HEK293 (cell line): ENCODE measurements at regions not wholly inside any gene's neighbourhood (a gene's known extent, or its start where the extent isn't known, plus 50 kb on each side); places are given as distances from the start of the nearest gene placed in this dataset.

Source experiments
- CTCF ChIA-PET: fragments of 350-600 bp; formaldehyde crosslinking; extraction: SDS; loops from one replicate; lab custom pipeline; 2021; ENCODE audit warnings: antibody characterized with exemption; lab: Yijun Ruan, JAX
- POLR2A ChIA-PET: fragments of 300-600 bp; formaldehyde crosslinking; extraction: SDS; loops from one replicate; lab custom pipeline; 2020; ENCODE audit warnings: antibody characterized with exemption, inconsistent platforms; lab: Yijun Ruan, JAX
- H3K27ac ChIP-seq: fragments of 200-500 bp; sonication (Bioruptor generic); 2 replicates; pipeline ENCODE4 v1.5.1; 2014; ENCODE audit warnings: low read depth, low read length, control low read depth, inconsistent platforms; ENCODE audit errors: extremely low read depth
- H3K36me3 ChIP-seq, 2 experiments: fragments of 200-500 bp in 1 of 2; sonication (Bioruptor generic) in 1 of 2; 1 replicate in 1 of 2; 2 replicates in 1 of 2; pipeline ENCODE4 v1.5.1; 2014 to 2017; ENCODE audit warnings: inconsistent platforms in 2 of 2, low read length in 2 of 2; ENCODE audit not compliant: control insufficient read depth in 2 of 2, insufficient read depth in 1 of 2
- H3K4me1 ChIP-seq: fragments of 200-500 bp; sonication (Bioruptor generic); 2 replicates; pipeline ENCODE4 v1.5.1; 2014; ENCODE audit warnings: mild to moderate bottlenecking, low read length, inconsistent platforms; ENCODE audit not compliant: control insufficient read depth, insufficient read depth
- H3K4me3 ChIP-seq: 2 replicates; pipeline ENCODE4 v1.5.1; 2011; ENCODE audit warnings: low read depth, mild to moderate bottlenecking, control low read depth, low read length, moderate library complexity
- H3K9me3 ChIP-seq: fragments of 200-500 bp; sonication (Bioruptor generic); 2 replicates; pipeline ENCODE4 v1.5.1; 2014; ENCODE audit warnings: low read depth, low read length, inconsistent platforms; ENCODE audit not compliant: control insufficient read depth, insufficient read depth
- ZNF138 ChIP-seq: fragments of 450-650 bp; formaldehyde crosslinking; IDR thresholded peaks from 2 replicates; pipeline ENCODE4 v1.5.1; 2016; ENCODE audit warnings: missing biosample characterization, missing genetic modification characterization, borderline replicate concordance
- ZNF221 ChIP-seq: fragments of 450-650 bp; formaldehyde crosslinking; IDR thresholded peaks from 2 replicates; pipeline ENCODE4 v1.5.1; 2017; ENCODE audit warnings: missing biosample characterization, missing genetic modification characterization, borderline replicate concordance
- ZNF350 ChIP-seq: fragments of 450-650 bp; formaldehyde crosslinking; IDR thresholded peaks from 2 replicates; pipeline ENCODE4 v1.5.0; 2017; ENCODE audit warnings: missing biosample characterization, mild to moderate bottlenecking, missing genetic modification characterization
- ZNF391 ChIP-seq: fragments of 450-650 bp; formaldehyde crosslinking; IDR thresholded peaks from 2 replicates; pipeline ENCODE4 v1.5.1; 2016; ENCODE audit warnings: low read depth, missing biosample characterization, missing genetic modification characterization, borderline replicate concordance
- ZNF558 ChIP-seq: fragments of 450-650 bp; formaldehyde crosslinking; IDR thresholded peaks from 2 replicates; pipeline ENCODE4 v1.5.1; 2016; ENCODE audit warnings: missing biosample characterization, missing genetic modification characterization
- ZNF561 ChIP-seq: fragments of 450-650 bp; IDR thresholded peaks from 2 replicates; pipeline ENCODE4 v1.5.1; 2018; ENCODE audit warnings: missing biosample characterization, missing genetic modification characterization, borderline replicate concordance
- ZNF571 ChIP-seq: fragments of 450-650 bp; formaldehyde crosslinking; IDR thresholded peaks from 2 replicates; pipeline ENCODE4 v1.5.0; 2017; ENCODE audit warnings: missing biosample characterization, missing genetic modification characterization
- ZNF623 ChIP-seq: fragments of 450-650 bp; formaldehyde crosslinking; IDR thresholded peaks from 2 replicates; pipeline ENCODE4 v1.5.1; 2016; ENCODE audit warnings: missing biosample characterization, missing genetic modification characterization
- ZNF776 ChIP-seq: fragments of 450-650 bp; formaldehyde crosslinking; IDR thresholded peaks from 2 replicates; pipeline ENCODE4 v1.5.0; 2017; ENCODE audit warnings: missing biosample characterization, missing genetic modification characterization, borderline replicate concordance
- TF ChIP-seq, protein P1 (sequence below): fragments of 450-650 bp; formaldehyde crosslinking; IDR thresholded peaks from 2 replicates; pipeline ENCODE4 v1.5.1; 2016; ENCODE audit warnings: missing biosample characterization, missing genetic modification characterization
- TF ChIP-seq, protein P2 (sequence below): fragments of 450-650 bp; formaldehyde crosslinking; IDR thresholded peaks from 2 replicates; pipeline ENCODE4 v1.5.1; 2016; ENCODE audit warnings: missing biosample characterization, missing genetic modification characterization
- TF ChIP-seq, protein P3 (sequence below): fragments of 450-650 bp; formaldehyde crosslinking; optimal IDR thresholded peaks from 2 replicates; pipeline ENCODE3; 2016; ENCODE audit warnings: missing biosample characterization, mild to moderate bottlenecking, missing genetic modification characterization
- TF ChIP-seq, protein P4 (sequence below): fragments of 450-650 bp; formaldehyde crosslinking; IDR thresholded peaks from 2 replicates; pipeline ENCODE4 v1.5.1; 2017; ENCODE audit warnings: missing biosample characterization, missing genetic modification characterization
- TF ChIP-seq, protein P5 (sequence below): fragments of 450-650 bp; formaldehyde crosslinking; IDR thresholded peaks from 2 replicates; pipeline ENCODE4 v1.5.0; 2017; ENCODE audit warnings: missing biosample characterization, missing genetic modification characterization, borderline replicate concordance
- TF ChIP-seq, protein P6 (sequence below): fragments of 450-650 bp; formaldehyde crosslinking; IDR thresholded peaks from 2 replicates; pipeline ENCODE4 v1.5.1; 2016; ENCODE audit warnings: missing biosample characterization, missing genetic modification characterization, borderline replicate concordance

DNA sequence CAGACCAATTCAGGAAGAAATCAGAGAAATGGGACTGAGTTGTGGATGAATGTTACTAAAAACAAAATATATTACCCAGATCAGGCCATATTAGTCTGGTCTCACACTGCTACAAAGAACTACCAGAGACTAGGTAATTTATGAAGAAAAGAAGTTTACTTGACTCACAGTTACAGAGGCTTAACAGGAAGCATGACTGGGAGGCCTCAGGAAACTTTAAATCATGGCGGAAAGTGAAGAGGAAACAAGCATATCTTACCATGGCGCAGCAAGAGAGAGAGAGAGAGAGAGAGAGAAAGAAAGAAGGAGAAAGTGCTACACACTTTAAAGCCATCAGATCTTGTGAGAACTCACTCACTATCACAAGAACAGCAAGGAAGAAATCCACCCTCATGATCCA, 636.8 kb upstream of the GRM3 start:
- TF ChIP-seq, protein P1, sequence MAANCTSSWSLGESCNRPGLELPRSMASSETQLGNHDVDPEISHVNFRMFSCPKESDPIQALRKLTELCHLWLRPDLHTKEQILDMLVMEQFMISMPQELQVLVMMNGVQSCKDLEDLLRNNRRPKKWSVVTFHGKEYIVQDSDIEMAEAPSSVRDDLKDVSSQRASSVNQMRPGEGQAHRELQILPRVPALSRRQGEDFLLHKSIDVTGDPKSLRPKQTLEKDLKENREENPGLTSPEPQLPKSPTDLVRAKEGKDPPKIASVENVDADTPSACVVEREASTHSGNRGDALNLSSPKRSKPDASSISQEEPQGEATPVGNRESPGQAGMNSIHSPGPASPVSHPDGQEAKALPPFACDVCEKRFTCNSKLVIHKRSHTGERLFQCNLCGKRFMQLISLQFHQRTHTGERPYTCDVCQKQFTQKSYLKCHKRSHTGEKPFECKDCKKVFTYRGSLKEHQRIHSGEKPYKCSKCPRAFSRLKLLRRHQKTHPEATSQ (tag by site-specific recombination) = no peak
- TF ChIP-seq, protein P2, sequence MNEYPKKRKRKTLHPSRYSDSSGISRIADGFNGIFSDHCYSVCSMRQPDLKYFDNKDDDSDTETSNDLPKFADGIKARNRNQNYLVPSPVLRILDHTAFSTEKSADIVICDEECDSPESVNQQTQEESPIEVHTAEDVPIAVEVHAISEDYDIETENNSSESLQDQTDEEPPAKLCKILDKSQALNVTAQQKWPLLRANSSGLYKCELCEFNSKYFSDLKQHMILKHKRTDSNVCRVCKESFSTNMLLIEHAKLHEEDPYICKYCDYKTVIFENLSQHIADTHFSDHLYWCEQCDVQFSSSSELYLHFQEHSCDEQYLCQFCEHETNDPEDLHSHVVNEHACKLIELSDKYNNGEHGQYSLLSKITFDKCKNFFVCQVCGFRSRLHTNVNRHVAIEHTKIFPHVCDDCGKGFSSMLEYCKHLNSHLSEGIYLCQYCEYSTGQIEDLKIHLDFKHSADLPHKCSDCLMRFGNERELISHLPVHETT (tag by site-specific recombination) = no peak
- no peak for TF ChIP-seq ZNF138 (tag by site-specific recombination)
- no peak for TF ChIP-seq ZNF571
- TF ChIP-seq, protein P3, sequence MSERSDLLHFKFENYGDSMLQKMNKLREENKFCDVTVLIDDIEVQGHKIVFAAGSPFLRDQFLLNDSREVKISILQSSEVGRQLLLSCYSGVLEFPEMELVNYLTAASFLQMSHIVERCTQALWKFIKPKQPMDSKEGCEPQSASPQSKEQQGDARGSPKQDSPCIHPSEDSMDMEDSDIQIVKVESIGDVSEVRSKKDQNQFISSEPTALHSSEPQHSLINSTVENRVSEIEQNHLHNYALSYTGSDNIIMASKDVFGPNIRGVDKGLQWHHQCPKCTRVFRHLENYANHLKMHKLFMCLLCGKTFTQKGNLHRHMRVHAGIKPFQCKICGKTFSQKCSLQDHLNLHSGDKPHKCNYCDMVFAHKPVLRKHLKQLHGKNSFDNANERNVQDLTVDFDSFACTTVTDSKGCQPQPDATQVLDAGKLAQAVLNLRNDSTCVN (tag by site-specific recombination) = no peak
- TF ChIP-seq, protein P4, sequence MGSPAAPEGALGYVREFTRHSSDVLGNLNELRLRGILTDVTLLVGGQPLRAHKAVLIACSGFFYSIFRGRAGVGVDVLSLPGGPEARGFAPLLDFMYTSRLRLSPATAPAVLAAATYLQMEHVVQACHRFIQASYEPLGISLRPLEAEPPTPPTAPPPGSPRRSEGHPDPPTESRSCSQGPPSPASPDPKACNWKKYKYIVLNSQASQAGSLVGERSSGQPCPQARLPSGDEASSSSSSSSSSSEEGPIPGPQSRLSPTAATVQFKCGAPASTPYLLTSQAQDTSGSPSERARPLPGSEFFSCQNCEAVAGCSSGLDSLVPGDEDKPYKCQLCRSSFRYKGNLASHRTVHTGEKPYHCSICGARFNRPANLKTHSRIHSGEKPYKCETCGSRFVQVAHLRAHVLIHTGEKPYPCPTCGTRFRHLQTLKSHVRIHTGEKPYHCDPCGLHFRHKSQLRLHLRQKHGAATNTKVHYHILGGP (tag by site-specific recombination) = no peak
- no peak for TF ChIP-seq ZNF561 (tag by site-specific recombination)
- no peak for TF ChIP-seq ZNF391 (tag by site-specific recombination)
- TF ChIP-seq ZNF558 (tag by site-specific recombination) = no peak
- TF ChIP-seq ZNF776 = no peak
- no peak for TF ChIP-seq ZNF350 (tag by site-specific recombination)
- no peak for TF ChIP-seq ZNF623 (tag by site-specific recombination)
- TF ChIP-seq, protein P5, sequence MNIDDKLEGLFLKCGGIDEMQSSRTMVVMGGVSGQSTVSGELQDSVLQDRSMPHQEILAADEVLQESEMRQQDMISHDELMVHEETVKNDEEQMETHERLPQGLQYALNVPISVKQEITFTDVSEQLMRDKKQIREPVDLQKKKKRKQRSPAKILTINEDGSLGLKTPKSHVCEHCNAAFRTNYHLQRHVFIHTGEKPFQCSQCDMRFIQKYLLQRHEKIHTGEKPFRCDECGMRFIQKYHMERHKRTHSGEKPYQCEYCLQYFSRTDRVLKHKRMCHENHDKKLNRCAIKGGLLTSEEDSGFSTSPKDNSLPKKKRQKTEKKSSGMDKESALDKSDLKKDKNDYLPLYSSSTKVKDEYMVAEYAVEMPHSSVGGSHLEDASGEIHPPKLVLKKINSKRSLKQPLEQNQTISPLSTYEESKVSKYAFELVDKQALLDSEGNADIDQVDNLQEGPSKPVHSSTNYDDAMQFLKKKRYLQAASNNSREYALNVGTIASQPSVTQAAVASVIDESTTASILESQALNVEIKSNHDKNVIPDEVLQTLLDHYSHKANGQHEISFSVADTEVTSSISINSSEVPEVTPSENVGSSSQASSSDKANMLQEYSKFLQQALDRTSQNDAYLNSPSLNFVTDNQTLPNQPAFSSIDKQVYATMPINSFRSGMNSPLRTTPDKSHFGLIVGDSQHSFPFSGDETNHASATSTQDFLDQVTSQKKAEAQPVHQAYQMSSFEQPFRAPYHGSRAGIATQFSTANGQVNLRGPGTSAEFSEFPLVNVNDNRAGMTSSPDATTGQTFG (tag by site-specific recombination) = no peak
- TF ChIP-seq, protein P6, sequence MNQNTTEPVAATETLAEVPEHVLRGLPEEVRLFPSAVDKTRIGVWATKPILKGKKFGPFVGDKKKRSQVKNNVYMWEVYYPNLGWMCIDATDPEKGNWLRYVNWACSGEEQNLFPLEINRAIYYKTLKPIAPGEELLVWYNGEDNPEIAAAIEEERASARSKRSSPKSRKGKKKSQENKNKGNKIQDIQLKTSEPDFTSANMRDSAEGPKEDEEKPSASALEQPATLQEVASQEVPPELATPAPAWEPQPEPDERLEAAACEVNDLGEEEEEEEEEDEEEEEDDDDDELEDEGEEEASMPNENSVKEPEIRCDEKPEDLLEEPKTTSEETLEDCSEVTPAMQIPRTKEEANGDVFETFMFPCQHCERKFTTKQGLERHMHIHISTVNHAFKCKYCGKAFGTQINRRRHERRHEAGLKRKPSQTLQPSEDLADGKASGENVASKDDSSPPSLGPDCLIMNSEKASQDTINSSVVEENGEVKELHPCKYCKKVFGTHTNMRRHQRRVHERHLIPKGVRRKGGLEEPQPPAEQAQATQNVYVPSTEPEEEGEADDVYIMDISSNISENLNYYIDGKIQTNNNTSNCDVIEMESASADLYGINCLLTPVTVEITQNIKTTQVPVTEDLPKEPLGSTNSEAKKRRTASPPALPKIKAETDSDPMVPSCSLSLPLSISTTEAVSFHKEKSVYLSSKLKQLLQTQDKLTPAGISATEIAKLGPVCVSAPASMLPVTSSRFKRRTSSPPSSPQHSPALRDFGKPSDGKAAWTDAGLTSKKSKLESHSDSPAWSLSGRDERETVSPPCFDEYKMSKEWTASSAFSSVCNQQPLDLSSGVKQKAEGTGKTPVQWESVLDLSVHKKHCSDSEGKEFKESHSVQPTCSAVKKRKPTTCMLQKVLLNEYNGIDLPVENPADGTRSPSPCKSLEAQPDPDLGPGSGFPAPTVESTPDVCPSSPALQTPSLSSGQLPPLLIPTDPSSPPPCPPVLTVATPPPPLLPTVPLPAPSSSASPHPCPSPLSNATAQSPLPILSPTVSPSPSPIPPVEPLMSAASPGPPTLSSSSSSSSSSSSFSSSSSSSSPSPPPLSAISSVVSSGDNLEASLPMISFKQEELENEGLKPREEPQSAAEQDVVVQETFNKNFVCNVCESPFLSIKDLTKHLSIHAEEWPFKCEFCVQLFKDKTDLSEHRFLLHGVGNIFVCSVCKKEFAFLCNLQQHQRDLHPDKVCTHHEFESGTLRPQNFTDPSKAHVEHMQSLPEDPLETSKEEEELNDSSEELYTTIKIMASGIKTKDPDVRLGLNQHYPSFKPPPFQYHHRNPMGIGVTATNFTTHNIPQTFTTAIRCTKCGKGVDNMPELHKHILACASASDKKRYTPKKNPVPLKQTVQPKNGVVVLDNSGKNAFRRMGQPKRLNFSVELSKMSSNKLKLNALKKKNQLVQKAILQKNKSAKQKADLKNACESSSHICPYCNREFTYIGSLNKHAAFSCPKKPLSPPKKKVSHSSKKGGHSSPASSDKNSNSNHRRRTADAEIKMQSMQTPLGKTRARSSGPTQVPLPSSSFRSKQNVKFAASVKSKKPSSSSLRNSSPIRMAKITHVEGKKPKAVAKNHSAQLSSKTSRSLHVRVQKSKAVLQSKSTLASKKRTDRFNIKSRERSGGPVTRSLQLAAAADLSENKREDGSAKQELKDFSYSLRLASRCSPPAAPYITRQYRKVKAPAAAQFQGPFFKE = no peak
- no peak for TF ChIP-seq ZNF221 (tag by site-specific recombination)
- Histone ChIP-seq H3K4me1 (no peaks in the 10 kb centered on the region), H3K9me3 (no peaks in the 10 kb centered on the region), H3K36me3 (no peaks in the 10 kb centered on the region), H3K27ac (no peak overlapping the region), H3K4me3 (no peak overlapping the region)
- CTCF ChIA-PET = no interaction called here
- POLR2A ChIA-PET = no interaction called here
